Ureter (tissue), 1 donor: ENCODE measurements at regions not wholly inside any gene's neighbourhood (a gene's known extent, or its start where the extent isn't known, plus 50 kb on each side); places are given as distances from the start of the nearest gene placed in this dataset.

ENCODE experiments used
- DNase-seq: peaks from one replicate; pipeline ENCODE4 v3.0.0-alpha.2; 2020; ENCODE audit warnings: low spot score
- donor health status: DM: yes; HTN: yes; CAD: no.

- no peak for DNase-seq
These were observed 425.3 kb downstream of the GPATCH2 start for GRCh38 chr1:217205578-217205977.

DNA sequence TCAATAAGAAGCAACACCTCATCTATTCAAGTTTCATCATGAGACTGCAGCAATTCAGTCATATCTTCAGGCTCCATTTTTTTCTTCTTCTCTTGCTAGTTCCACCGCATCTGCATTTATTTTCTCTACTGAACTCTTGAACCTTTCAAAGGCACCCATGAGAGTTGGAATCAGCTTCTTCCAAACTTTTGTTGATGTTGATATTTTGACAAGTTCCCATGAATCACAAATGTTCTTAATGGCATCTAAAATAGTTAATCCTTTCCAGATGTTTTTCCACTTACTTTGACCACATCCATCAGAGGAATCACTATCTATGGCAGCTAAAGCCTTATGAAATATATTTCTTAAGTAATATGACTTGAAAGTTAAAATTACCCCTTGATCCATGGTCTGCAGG, 434.3 kb downstream of the GPATCH2 start:
- no peak for DNase-seq

GRCh38 chr1:217193151-217193550, 437.7 kb downstream of the GPATCH2 start:
- DNase-seq, result no peak

GRCh38 chr1:217191441-217191840, 439.4 kb downstream of the GPATCH2 start:
- no peak for DNase-seq

- no peak for DNase-seq
These were observed 440.5 kb downstream of the GPATCH2 start for GRCh38 chr1:217190359-217190758.

DNA sequence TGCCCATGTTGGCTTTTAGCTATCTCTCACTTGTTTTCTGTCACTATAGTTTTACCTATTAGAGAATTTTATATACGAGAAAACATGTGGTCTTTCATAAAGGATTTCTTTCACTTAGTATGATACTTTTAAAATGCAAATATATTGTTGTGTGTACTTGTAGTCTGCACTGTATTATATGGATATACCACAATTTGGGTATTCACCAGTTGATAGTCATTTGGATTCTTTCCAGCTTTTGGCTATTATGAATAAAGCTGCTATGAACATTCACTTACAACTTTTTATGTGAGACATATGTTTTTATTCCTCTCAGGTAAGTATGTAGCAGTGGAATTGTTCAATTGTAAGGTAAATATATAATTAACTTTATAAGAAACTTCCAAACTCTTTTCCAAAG, 441.5 kb downstream of the GPATCH2 start:
- DNase-seq, result no peak

- DNase-seq, result no peak
These were observed 442.3 kb downstream of the GPATCH2 start for GRCh38 chr1:217188280-217189237.

DNA sequence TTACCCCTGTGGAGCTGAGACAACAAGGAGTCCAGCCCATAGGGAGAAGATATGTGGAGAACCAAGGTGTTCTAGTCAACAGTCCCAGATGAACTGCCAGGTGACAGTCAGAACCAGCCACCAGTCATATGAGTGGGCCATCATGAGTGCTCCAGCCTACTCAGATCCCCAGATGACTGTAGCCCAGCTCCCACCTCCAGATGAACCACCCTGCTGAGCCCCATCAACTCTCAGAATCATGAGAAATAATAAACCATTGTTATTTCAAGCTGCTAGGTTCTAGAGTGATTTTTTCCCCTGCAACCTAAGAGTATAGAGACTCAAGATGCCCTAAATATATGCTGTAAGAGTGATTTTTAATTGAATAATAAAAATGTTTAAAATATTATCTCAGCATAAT, 444.2 kb downstream of the GPATCH2 start:
- DNase-seq, result no peak

DNA sequence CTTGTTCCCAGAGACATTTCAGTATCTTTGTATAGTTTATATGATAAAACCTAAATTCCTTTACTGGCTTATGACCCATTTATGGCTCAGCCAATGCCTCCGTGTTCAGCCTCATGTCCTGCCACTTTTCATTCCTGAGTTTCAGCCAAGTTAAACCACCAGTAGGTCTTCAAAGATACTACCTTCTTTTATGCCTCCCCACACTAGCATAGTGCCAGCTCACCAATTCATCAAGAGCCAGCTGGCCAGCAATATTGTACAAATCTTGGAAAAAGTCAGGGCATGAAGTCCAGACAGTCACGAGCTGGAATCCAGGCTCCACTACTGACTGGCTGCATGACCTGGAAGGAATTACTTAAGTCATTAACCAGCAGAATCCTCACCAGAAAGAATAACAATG, 446.0 kb downstream of the GPATCH2 start:
- no peak for DNase-seq

DNA sequence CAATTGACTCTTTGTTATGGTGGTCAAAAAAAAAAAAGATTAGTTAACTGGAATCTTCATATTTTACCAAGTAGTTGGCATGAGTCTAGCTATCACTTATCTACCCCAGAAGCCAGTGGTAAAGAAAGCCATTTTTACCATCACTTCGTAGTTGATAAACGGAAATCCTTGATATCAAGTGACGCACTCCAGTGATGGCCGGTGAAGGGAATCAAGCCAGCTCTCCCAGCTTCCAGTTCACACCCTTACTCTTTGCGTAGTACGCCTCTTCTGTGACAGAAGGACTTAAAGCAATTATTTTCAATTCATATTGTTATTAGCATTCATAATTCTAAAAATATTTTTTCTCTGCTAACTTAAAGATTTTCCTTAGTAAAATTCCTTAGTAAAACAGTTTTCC, 447.9 kb downstream of the GPATCH2 start:
- DNase-seq, result no peak

DNA sequence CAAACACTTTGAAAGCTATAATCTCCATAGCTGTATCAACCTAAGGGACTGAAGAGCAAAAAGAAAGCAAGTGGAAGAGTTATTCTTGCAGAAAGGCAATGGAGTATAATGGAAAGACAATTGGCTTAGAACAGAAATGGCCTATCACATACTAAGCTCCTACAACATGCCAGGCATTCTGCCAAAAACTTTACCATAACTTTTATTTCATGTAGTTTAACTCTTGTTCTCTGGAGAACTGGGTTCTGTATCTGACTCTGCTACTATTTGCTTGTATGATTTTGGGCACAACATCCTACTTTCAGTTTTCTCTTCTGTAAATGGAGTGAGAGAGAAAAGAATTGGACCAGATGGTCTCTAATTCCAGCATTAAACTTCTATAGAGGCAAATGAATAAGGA, 449.1 kb downstream of the GPATCH2 start:
- DNase-seq, result no peak

- DNase-seq, result no peak
These were observed 449.6 kb downstream of the GPATCH2 start for GRCh38 chr1:217181176-217181746.

- DNase-seq, result no peak
These were observed 450.4 kb downstream of the GPATCH2 start for GRCh38 chr1:217180443-217180842.

GRCh38 chr1:217164403-217164802, 441.2 kb upstream of the ESRRG start:
- no peak for DNase-seq

GRCh38 chr1:217153361-217153760, 430.1 kb upstream of the ESRRG start:
- DNase-seq, result no peak

GRCh38 chr1:217150366-217150765, 427.1 kb upstream of the ESRRG start:
- DNase-seq, result no peak

DNA sequence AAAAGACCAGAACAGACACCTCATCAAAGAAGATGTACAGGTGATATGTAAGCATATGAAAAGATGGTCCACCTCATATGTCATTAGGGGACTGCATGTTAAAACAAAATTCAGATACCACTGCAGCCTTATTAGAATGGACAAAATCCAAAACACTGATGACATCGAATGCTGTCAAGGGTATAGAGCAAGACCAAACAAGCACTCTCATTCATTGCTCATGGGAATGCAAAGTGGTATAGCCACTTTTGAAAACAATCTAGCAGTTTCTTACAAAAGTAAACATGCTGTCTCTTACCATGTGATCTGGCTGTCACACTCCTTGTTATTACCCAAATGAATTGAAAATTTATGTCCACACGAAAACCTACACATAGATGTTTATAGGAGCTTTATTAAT, 426.6 kb upstream of the ESRRG start:
- DNase-seq, result no peak

DNA sequence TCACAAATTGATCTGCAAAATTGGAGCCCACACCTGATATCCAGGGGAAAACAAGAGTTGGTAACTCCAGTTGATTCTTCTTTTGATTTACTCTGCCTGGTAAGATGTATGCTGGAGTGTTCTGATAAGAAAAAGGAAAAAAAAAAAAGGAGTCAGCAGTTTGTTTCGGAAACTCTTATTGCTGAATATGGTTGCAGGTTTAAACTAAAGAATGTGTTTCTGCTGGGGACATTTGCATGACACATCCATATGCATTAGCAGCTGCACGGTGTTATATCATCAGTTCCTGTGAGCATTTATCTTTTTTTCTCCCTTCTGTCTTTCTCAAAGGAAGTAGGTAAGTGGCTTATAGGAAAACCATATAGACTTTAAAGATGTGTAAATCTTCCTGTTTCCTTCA, 418.5 kb upstream of the ESRRG start:
- DNase-seq, result no peak

GRCh38 chr1:217140041-217140901, 417.0 kb upstream of the ESRRG start:
- DNase-seq, result no peak

DNA sequence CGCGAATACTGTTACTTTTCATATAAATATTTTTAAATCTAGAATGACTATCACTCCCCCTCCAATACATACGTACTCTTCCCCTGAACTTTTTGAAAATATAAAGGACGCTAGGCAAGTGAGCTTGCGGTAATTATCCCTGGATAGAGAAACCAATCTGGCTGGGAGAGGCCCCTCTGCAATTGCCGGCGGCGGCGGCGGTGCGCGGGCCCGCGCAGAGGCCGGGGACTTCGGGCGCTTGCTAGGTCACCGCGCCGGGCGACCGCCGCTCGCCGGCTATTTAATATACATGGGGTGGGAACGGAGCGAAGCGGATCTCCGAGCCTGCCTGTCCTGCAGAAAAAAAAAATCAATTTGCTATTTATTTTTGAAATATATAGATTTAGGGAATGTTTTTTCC, 416.3 kb upstream of the ESRRG start:
- no peak for DNase-seq

- no peak for DNase-seq
These were observed 415.7 kb upstream of the ESRRG start for GRCh38 chr1:217138799-217139466.
